ENCODE measurements at regions not wholly inside any gene's neighbourhood (a gene's known extent, or its start where the extent isn't known, plus 50 kb on each side); places are given as distances from the start of the nearest gene placed in this dataset.

DNA sequence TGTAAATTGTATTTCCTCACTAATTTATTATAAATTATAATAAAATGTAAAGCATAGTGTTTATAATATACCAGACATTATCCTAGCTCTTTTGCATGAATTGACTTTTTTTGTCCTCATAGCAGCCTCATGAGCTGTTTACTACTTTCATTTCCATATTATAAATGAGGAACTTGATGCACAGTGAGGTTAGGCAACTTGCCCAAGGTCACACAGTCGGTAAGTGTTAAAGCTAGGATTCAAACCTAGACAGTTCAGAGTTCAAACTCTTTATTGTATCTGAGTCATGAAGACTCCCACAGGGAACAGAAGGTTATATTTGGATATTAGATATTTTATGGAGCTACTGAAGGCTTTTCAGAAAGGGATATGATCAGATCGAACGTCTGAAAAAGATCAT, 322.2 kb upstream of the SATB1 start:
- Histone ChIP-seq H3K9me3 (ENCODE audit: low read depth, low read length, poor library complexity, severe bottlenecking) (no peaks in the 10 kb centered on the region), H3K27me3 (replicated peaks; ENCODE audit: insufficient read depth, low read depth, low read length, poor library complexity) (no peaks in the 10 kb centered on the region), H3K36me3 (ENCODE audit: insufficient read depth, low read length, poor library complexity, severe bottlenecking) (no peaks in the 10 kb centered on the region), H3K4me3 (ENCODE audit: low read depth, low read length, poor library complexity, severe bottlenecking) (no peak overlapping the region), H3K4me1 (ENCODE audit: insufficient read depth, low read length, poor library complexity, severe bottlenecking) (no peaks in the 10 kb centered on the region), H3K27ac (ENCODE audit: low read depth, low read length, poor library complexity, severe bottlenecking) (no peak overlapping the region)
- intact Hi-C loops (cut with micrococcal nuclease; ENCODE audit: unreplicated experiment), result no loop called here
- no peak for DNase-seq (ENCODE audit: low spot score)
- POLR2A ChIA-PET (ENCODE audit: low non-redundant PET), result no interaction called here
- no TSS peak for BruUV-seq (replicated peaks)
- CTCF ChIA-PET, result no interaction called here
- TF ChIP-seq, protein P1, sequence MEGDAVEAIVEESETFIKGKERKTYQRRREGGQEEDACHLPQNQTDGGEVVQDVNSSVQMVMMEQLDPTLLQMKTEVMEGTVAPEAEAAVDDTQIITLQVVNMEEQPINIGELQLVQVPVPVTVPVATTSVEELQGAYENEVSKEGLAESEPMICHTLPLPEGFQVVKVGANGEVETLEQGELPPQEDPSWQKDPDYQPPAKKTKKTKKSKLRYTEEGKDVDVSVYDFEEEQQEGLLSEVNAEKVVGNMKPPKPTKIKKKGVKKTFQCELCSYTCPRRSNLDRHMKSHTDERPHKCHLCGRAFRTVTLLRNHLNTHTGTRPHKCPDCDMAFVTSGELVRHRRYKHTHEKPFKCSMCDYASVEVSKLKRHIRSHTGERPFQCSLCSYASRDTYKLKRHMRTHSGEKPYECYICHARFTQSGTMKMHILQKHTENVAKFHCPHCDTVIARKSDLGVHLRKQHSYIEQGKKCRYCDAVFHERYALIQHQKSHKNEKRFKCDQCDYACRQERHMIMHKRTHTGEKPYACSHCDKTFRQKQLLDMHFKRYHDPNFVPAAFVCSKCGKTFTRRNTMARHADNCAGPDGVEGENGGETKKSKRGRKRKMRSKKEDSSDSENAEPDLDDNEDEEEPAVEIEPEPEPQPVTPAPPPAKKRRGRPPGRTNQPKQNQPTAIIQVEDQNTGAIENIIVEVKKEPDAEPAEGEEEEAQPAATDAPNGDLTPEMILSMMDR (conservative IDR thresholded peaks at IDR 0.05; ENCODE audit: low read depth, low read length), result no peak
- TF ChIP-seq EZH2 (IDR thresholded peaks at IDR 0.05; ENCODE audit: borderline replicate concordance, low read depth, low read length, poor library complexity, severe bottlenecking), result no peak

DNA sequence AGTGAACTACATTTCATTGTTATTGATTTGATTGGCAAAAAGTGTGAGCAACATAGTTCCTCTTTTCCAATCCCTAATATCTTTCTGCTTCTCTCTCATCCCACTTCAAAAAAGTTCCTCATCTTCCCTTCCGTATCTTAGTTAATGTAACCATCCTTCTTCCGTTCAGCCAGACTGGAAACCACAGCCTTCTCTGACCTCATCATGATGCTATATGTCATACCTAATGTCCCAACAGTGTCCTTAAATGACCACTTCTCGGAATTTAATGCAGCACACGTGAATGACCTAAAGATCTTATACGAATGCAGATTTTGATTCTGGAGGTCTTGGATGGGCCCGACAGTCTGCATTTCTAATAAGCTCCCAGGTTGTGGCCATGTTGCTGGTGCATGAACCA, 320.3 kb upstream of the SATB1 start:
- intact Hi-C loops (cut with micrococcal nuclease; ENCODE audit: unreplicated experiment), result no loop called here
- Histone ChIP-seq H3K9me3 (ENCODE audit: low read depth, low read length, poor library complexity, severe bottlenecking) (no peaks in the 10 kb centered on the region), H3K4me1 (ENCODE audit: insufficient read depth, low read length, poor library complexity, severe bottlenecking) (no peaks in the 10 kb centered on the region), H3K36me3 (ENCODE audit: insufficient read depth, low read length, poor library complexity, severe bottlenecking) (no peaks in the 10 kb centered on the region), H3K4me3 (ENCODE audit: low read depth, low read length, poor library complexity, severe bottlenecking) (no peak overlapping the region), H3K27ac (ENCODE audit: low read depth, low read length, poor library complexity, severe bottlenecking) (no peak overlapping the region), H3K27me3 (replicated peaks; ENCODE audit: insufficient read depth, low read depth, low read length, poor library complexity) (no peaks in the 10 kb centered on the region)
- ChIA-PET POLR2A (ENCODE audit: low non-redundant PET) (no interaction called here), CTCF (no interaction called here)
- DNase-seq (ENCODE audit: low spot score), result no peak
- TF ChIP-seq, protein P1 (conservative IDR thresholded peaks at IDR 0.05; ENCODE audit: low read depth, low read length), result no peak
- no peak for TF ChIP-seq EZH2 (IDR thresholded peaks at IDR 0.05; ENCODE audit: borderline replicate concordance, low read depth, low read length, poor library complexity, severe bottlenecking)
- BruUV-seq (replicated peaks), result no TSS peak

DNA sequence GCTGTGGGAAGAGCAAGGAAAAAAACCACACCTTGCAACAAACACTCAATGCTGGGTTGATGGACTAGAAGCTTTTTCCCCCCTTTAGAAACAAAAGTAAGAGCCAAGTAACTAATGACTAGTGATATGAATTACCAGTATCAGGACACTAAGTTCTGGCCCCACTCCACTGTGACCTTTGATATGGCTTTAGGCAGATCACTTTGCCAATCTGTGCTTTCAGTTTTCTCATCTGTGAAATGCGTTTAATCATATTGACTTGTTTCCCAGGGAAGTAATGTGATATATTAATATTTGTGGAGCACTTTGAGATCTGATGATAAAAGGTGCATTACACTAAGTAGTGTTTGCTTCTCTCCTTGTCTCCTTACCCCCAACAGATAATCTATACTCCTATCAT, 319.3 kb upstream of the SATB1 start:
- Histone ChIP-seq H3K9me3 (ENCODE audit: low read depth, low read length, poor library complexity, severe bottlenecking) (no peaks in the 10 kb centered on the region), H3K4me3 (ENCODE audit: low read depth, low read length, poor library complexity, severe bottlenecking) (no peak overlapping the region), H3K27ac (ENCODE audit: low read depth, low read length, poor library complexity, severe bottlenecking) (no peak overlapping the region), H3K36me3 (ENCODE audit: insufficient read depth, low read length, poor library complexity, severe bottlenecking) (no peaks in the 10 kb centered on the region), H3K27me3 (replicated peaks; ENCODE audit: insufficient read depth, low read depth, low read length, poor library complexity) (no peaks in the 10 kb centered on the region), H3K4me1 (ENCODE audit: insufficient read depth, low read length, poor library complexity, severe bottlenecking) (no peaks in the 10 kb centered on the region)
- intact Hi-C loops (cut with micrococcal nuclease; ENCODE audit: unreplicated experiment), result no loop called here
- ChIA-PET POLR2A (ENCODE audit: low non-redundant PET) (no interaction called here), CTCF (no interaction called here)
- TF ChIP-seq EZH2 (IDR thresholded peaks at IDR 0.05; ENCODE audit: borderline replicate concordance, low read depth, low read length, poor library complexity, severe bottlenecking), result no peak
- TF ChIP-seq, protein P1 (conservative IDR thresholded peaks at IDR 0.05; ENCODE audit: low read depth, low read length), result no peak
- DNase-seq (ENCODE audit: low spot score), result no peak
- no TSS peak for BruUV-seq (replicated peaks)
